Activated CD8-positive, alpha-beta memory T cell treated with anti-CD3 and anti-CD28 coated beads, Interleukin-2, amount 50 U/mL, for 4 hours (primary cell): ENCODE measurements at regions not wholly inside any gene's neighbourhood (a gene's known extent, or its start where the extent isn't known, plus 50 kb on each side); places are given as distances from the start of the nearest gene placed in this dataset.
"Not testable (repeated sequence)": the region's sequence is repeated elsewhere in the genome, so short reads cannot be mapped to it uniquely, and the experiment has no call there.

ENCODE experiments used
- DNase-seq: peaks from one replicate; pipeline ENCODE4 v3.0.0-alpha.2; 2020

GRCh38 chr3:34013818-34014570 lies 215.6 kb downstream of the PDCD6IP start:
- DNase-seq, result no peak

- DNase-seq, result no peak
Measured at GRCh38 chr3:34015204-34016142, 217.0 kb downstream of the PDCD6IP start.

- DNase-seq, result no peak
Measured at GRCh38 chr3:34016925-34017587, 218.6 kb downstream of the PDCD6IP start.

- DNase-seq, result no peak
Measured at GRCh38 chr3:34017757-34018156, 219.3 kb downstream of the PDCD6IP start.

GRCh38 chr3:34019158-34019557 lies 220.7 kb downstream of the PDCD6IP start:
- no peak for DNase-seq

GRCh38 chr3:34020170-34020569 lies 221.7 kb downstream of the PDCD6IP start:
- no peak for DNase-seq

- no peak for DNase-seq
Measured at GRCh38 chr3:34020726-34021680, 222.6 kb downstream of the PDCD6IP start.

GRCh38 chr3:34022147-34022546 lies 223.7 kb downstream of the PDCD6IP start:
- no peak for DNase-seq

- DNase-seq, result no peak
Measured at GRCh38 chr3:34024447-34025240, 226.2 kb downstream of the PDCD6IP start.

GRCh38 chr3:34033839-34034238 lies 235.4 kb downstream of the PDCD6IP start:
- no peak for DNase-seq

GRCh38 chr3:34034840-34035239 lies 236.4 kb downstream of the PDCD6IP start:
- no peak for DNase-seq

- DNase-seq, result no peak
Measured at GRCh38 chr3:34035775-34036174, 237.3 kb downstream of the PDCD6IP start.

- no peak for DNase-seq
Measured at GRCh38 chr3:34037260-34037659, 238.8 kb downstream of the PDCD6IP start.

- no peak for DNase-seq
Measured at GRCh38 chr3:34038131-34038530, 239.7 kb downstream of the PDCD6IP start.

GRCh38 chr3:34046154-34046553 lies 247.7 kb downstream of the PDCD6IP start:
- DNase-seq, result no peak

GRCh38 chr3:34053626-34054025 lies 255.2 kb downstream of the PDCD6IP start:
- no peak for DNase-seq

GRCh38 chr3:34056181-34056910 lies 257.9 kb downstream of the PDCD6IP start:
- DNase-seq, result no peak

- DNase-seq, result no peak
Measured at GRCh38 chr3:34056951-34057390, 258.5 kb downstream of the PDCD6IP start.

GRCh38 chr3:34060995-34061394 lies 262.6 kb downstream of the PDCD6IP start:
- not testable (repeated sequence) for DNase-seq

- no peak for DNase-seq
Measured at GRCh38 chr3:34065901-34066300, 267.5 kb downstream of the PDCD6IP start.

GRCh38 chr3:34066328-34066727 lies 267.9 kb downstream of the PDCD6IP start:
- DNase-seq, result no peak
